HL-60 (cell line): ENCODE measurements at regions not wholly inside any gene's neighbourhood (a gene's known extent, or its start where the extent isn't known, plus 50 kb on each side); places are given as distances from the start of the nearest gene placed in this dataset.

ENCODE experiments used
- DNase-seq, 2 experiments: peaks; one replicate each; pipeline ENCODE4 v3.0.0-alpha.2; 2010 to 2020; ENCODE audit warnings: low read depth in 1 of 2, low spot score in 1 of 2
- H3K27ac ChIP-seq: fragments of 250-450 bp; sonication (Bioruptor Pico); replicated peaks from 2 replicates; pipeline ENCODE4 v1.5.1; 2020; ENCODE audit warnings: mild to moderate bottlenecking, moderate library complexity
- H3K27me3 ChIP-seq: fragments of 250-450 bp; sonication (Bioruptor Pico); 2 replicates; pipeline ENCODE4 v1.5.1; 2021; ENCODE audit warnings: mild to moderate bottlenecking, moderate library complexity; ENCODE audit not compliant: insufficient read depth, poor library complexity, severe bottlenecking
- H3K4me3 ChIP-seq: replicated peaks from 2 replicates; pipeline ENCODE4 v1.5.1; 2011; ENCODE audit warnings: mild to moderate bottlenecking, control low read depth, low read length; ENCODE audit not compliant: insufficient read depth
- GABPA ChIP-seq: IDR thresholded peaks from 2 replicates; pipeline ENCODE4 v1.6.1; 2012; ENCODE audit warnings: low read depth
- POLR2AphosphoS5 ChIP-seq: IDR thresholded peaks from 2 replicates; pipeline ENCODE4 v1.6.1; 2012; ENCODE audit warnings: low read depth
- SPI1 ChIP-seq: IDR thresholded peaks from 2 replicates; pipeline ENCODE4 v1.6.1; 2012; ENCODE audit warnings: low read depth, mild to moderate bottlenecking, borderline replicate concordance
- TF ChIP-seq, protein P1 (sequence below): IDR thresholded peaks from 2 replicates; pipeline ENCODE4 v1.6.1; 2012; ENCODE audit warnings: low read depth; ENCODE audit not compliant: insufficient replicate concordance
- TF ChIP-seq, protein P2 (sequence below): IDR thresholded peaks from one replicate; pipeline ENCODE4 v1.5.1; 2011; ENCODE audit warnings: low read length, control low read depth, inconsistent platforms; ENCODE audit not compliant: insufficient read depth

DNA sequence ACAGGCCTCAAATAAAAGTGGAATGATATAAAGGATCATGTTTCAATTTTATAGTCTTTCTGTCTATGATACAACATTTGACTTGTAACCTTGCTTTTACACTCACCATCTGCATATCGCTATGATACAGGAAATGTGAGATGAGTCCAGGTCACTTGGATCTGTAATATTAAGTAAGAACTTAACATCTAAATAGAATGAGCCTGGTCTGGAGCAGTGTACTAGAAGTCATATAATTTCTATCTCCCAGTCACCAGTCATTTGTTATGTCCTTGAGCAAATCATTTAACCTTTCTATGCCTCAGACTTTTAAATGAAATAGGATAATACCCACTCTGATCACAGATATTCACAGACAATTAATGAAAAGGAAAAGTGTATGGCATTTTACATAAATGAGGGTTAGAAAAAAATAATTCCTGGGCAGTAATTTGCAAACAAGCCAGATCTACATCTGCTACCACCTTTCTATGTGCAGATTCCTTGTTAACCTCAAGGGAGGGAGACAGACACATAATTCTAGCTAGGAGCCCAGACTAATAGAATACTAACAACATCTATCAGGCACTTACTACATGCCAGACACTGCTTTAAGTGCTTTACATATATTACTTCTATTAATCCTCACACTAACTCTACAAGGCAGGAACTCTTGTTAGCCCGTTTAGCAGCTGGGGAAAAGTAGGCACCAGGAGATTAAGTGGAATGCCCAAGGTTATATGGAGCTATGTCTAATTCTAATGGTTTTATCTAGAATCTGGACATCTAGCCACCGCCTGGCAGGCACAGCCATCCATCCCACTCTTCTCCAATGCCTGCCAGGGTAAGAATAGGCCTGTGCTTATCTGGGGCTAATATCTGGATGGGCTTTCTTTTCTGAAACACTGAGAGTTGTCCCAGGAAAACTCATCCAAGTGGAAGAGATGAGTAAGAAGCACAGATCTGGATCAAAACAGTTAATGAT lies 313.6 kb upstream of the CDH20 start:
- TF ChIP-seq POLR2AphosphoS5 (no peak), GABPA (no peak), SPI1 (no peak)
- TF ChIP-seq, protein P1, sequence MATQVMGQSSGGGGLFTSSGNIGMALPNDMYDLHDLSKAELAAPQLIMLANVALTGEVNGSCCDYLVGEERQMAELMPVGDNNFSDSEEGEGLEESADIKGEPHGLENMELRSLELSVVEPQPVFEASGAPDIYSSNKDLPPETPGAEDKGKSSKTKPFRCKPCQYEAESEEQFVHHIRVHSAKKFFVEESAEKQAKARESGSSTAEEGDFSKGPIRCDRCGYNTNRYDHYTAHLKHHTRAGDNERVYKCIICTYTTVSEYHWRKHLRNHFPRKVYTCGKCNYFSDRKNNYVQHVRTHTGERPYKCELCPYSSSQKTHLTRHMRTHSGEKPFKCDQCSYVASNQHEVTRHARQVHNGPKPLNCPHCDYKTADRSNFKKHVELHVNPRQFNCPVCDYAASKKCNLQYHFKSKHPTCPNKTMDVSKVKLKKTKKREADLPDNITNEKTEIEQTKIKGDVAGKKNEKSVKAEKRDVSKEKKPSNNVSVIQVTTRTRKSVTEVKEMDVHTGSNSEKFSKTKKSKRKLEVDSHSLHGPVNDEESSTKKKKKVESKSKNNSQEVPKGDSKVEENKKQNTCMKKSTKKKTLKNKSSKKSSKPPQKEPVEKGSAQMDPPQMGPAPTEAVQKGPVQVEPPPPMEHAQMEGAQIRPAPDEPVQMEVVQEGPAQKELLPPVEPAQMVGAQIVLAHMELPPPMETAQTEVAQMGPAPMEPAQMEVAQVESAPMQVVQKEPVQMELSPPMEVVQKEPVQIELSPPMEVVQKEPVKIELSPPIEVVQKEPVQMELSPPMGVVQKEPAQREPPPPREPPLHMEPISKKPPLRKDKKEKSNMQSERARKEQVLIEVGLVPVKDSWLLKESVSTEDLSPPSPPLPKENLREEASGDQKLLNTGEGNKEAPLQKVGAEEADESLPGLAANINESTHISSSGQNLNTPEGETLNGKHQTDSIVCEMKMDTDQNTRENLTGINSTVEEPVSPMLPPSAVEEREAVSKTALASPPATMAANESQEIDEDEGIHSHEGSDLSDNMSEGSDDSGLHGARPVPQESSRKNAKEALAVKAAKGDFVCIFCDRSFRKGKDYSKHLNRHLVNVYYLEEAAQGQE: no peak
- TF ChIP-seq, protein P2, sequence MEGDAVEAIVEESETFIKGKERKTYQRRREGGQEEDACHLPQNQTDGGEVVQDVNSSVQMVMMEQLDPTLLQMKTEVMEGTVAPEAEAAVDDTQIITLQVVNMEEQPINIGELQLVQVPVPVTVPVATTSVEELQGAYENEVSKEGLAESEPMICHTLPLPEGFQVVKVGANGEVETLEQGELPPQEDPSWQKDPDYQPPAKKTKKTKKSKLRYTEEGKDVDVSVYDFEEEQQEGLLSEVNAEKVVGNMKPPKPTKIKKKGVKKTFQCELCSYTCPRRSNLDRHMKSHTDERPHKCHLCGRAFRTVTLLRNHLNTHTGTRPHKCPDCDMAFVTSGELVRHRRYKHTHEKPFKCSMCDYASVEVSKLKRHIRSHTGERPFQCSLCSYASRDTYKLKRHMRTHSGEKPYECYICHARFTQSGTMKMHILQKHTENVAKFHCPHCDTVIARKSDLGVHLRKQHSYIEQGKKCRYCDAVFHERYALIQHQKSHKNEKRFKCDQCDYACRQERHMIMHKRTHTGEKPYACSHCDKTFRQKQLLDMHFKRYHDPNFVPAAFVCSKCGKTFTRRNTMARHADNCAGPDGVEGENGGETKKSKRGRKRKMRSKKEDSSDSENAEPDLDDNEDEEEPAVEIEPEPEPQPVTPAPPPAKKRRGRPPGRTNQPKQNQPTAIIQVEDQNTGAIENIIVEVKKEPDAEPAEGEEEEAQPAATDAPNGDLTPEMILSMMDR: no peak
- Histone ChIP-seq H3K27me3 (no peaks in the 10 kb centered on the region), H3K4me3 (no peak overlapping the region), H3K27ac (no peak overlapping the region)
- DNase-seq: no peak

DNA sequence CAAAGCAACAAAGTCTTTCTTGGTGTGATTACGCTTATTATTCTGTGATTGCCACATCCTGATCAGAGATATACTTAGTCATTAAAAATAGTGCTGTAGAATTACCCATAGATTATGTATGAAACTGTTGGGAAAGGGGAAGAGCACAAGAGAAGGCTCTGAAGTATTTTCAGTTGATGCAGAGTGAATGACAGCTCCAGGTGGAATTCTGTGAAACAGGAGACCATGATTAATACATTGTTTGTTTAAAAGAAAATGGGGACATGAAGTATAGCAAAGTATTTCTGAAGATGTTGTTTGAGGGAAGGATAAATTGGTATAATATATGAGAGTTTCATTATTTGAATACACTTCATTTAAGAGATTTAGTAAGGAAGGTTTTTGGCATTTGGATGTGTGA lies 307.6 kb upstream of the CDH20 start:
- H3K27ac ChIP-seq: no peak overlapping the region
- no peaks in the 10 kb centered on the region for H3K27me3 ChIP-seq
- DNase-seq: no peak
- TF ChIP-seq GABPA (no peak), SPI1 (no peak), POLR2AphosphoS5 (no peak)
- TF ChIP-seq, protein P1: no peak
- TF ChIP-seq, protein P2: no peak
- no peak overlapping the region for H3K4me3 ChIP-seq

GRCh38 chr18:61031626-61032025 lies 301.6 kb upstream of the CDH20 start:
- no peak for DNase-seq
- TF ChIP-seq POLR2AphosphoS5: no peak
- no peak for TF ChIP-seq SPI1
- TF ChIP-seq, protein P1: no peak
- TF ChIP-seq, protein P2: no peak
- TF ChIP-seq GABPA: no peak
- Histone ChIP-seq H3K27me3 (no peaks in the 10 kb centered on the region), H3K4me3 (no peak overlapping the region), H3K27ac (no peak overlapping the region)
